ENCODE measurements at regions not wholly inside any gene's neighbourhood (a gene's known extent, or its start where the extent isn't known, plus 50 kb on each side); places are given as distances from the start of the nearest gene placed in this dataset.

GRCh38 chr3:177578488-177578887, 381.2 kb upstream of the TBL1XR1 start:
- FAIRE-seq = no peak

DNA sequence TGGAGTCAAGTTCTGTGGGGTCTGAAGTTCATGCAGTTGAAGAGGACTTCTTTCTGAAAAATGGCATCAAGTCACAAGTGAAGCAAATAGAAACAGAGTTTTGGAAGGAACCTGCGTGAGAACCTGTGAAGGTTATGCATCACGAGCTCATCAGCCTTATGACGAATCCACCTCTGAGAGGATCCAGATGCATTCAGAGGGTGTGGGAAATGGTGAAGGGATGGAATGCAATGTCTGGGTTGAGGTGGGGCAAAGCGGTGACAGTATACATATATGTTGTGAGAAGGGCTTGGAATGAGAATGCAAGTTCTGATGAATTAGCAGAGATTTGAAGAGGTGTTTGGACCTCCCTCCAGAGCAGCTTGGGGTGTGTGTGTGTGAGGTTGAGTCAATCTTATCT, 382.1 kb upstream of the TBL1XR1 start:
- no peak for FAIRE-seq

GRCh38 chr3:177580437-177580836, 383.2 kb upstream of the TBL1XR1 start:
- FAIRE-seq = no peak

DNA sequence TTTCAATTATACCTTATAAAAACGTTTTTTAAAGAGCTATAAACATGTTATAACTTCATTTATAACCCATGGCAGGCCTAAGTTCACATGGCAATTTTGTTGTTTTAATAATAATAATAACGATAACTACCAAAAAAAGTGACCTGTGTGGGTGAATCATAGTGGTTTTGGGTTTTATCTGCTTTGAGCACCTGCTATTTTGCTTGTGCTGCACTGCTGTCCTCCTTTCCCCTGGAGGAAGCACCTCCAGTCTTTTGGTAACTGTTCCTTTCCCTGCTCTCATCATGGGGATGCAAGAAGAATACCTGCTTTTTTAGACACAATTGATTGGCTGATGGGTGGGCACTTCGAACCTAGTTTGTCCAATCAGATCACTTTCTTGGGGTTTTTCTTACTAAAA, 388.0 kb upstream of the TBL1XR1 start:
- FAIRE-seq = no peak

- no peak for FAIRE-seq
Measured at GRCh38 chr3:177589041-177589650, 391.9 kb upstream of the TBL1XR1 start.

GRCh38 chr3:177589911-177590381, 392.7 kb upstream of the TBL1XR1 start:
- peak; percentile 8 for FAIRE-seq

DNA sequence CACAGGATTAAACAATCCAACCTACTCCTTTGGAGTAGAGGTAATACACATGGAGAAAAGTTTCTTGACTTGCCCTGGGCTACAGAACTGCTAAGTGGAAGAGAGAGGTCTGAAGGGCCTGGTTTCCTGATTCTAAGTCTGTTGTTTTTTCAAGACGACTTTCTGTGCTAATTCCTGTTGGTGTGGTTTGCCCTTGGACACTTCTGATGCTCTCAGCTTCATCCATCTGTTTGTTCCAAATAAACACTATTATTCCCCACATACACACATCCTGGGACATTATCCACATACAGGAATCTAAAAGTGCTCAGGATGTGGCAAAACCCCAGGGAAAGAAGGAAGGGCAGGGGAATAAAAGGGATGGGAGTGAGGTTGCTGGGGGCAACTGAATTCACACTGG, 393.5 kb upstream of the TBL1XR1 start:
- FAIRE-seq = no peak

GRCh38 chr3:177591379-177591778, 394.1 kb upstream of the TBL1XR1 start:
- no peak for FAIRE-seq

DNA sequence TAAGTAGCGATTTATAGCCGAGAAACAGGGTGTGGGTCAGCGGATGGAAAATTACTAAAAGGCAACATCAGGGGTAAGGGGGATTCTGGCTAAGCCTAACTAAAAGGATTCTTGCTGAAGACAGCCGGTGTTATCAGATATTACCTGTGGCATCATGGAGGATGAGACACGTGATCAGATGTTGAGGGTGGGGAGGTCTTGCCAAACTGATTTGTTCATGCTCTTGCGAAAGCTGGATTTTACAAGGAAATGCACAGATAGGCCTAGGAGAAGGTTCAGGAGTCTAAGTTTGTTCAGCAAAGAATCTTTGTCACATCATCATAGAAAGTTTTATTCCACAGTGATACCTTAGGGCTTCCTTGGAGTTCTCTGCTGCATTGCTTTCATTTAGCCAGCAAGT, 396.8 kb upstream of the TBL1XR1 start:
- no peak for FAIRE-seq

GRCh38 chr3:177595530-177596188, 398.4 kb upstream of the TBL1XR1 start:
- FAIRE-seq = no peak

GRCh38 chr3:177596248-177596815, 399.1 kb upstream of the TBL1XR1 start:
- no peak for FAIRE-seq

GRCh38 chr3:177596816-177597271, 399.6 kb upstream of the TBL1XR1 start:
- no peak for FAIRE-seq

DNA sequence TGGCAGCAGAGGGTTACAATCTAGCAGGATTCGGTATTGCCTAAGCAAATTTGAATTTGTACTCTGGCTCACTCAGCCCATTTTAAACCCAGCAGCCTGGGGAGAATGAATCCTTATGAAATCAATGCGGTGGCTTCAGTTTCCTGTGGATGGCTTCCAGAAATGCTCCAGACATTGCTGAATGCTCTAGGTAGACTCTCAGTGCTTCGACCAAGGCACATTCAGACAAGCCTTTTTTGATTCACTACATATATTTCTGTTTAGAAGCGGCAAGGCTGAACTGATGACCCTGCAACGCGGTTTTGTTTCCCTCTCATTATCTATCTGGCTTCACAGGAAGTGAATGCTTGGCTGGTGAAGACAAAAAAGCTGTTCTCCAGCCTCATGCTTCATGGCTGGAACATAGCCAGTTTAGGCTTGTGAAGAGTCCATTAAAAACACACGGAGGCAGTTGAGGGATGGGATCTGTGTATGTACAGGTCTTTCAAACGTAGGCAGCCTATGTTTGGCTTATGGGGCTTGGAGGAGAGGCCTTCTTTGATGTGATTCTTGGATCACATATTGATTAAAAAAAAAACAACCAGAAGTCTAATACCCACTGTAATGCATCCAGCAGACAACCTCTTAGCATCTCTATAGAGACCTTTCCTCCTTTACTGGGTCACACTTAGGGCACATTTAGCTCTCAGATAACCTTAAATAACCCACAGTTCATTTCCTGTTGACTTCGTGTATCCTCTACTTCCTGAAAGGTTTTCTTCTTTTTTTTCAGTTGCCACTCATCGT, 400.2 kb upstream of the TBL1XR1 start:
- FAIRE-seq = no peak

- FAIRE-seq = peak; percentile 57
Measured at GRCh38 chr3:177598097-177598833, 401.0 kb upstream of the TBL1XR1 start.

GRCh38 chr3:177599326-177599725, 402.0 kb upstream of the TBL1XR1 start:
- FAIRE-seq = no peak

DNA sequence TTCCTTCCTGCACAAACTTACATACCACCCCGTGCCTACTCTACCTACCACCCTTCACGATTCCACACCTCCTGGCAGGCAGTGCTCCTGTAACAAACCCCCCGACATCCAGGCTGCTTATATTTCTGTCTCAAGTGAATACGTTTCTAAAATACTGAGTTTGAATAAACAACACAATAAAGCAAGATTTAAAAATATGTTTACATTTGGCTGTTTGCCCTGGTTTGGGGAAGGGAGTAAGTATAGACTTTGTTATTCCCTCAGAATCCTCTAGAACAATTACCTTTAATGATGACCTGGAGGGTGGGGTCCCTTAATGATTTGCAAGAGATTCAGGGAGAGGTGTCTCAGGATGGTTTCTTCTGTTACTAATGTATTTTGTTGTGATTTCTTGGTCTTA, 402.6 kb upstream of the TBL1XR1 start:
- FAIRE-seq = no peak

DNA sequence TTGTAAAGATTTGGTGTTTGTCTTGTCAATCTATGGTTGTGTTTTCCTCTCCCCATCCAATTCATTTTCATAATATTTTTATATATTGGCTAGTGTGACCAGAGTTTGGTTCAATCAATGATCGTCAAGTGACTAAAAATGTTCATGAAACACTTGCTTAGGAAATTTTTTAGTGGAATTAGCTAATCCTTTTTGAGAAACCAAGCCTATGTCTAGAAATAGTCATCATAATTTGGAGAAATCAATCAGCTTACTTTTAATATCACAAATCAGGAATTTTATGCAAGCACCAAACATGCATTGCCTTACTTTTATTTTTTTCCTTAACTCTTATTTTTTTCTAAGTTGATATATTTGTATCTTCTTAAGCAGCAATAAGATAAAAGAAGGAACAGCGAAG, 403.1 kb upstream of the TBL1XR1 start:
- FAIRE-seq = no peak

GRCh38 chr3:177601152-177601551, 403.9 kb upstream of the TBL1XR1 start:
- no peak for FAIRE-seq

- FAIRE-seq = peak; percentile 4
Measured at GRCh38 chr3:177602601-177603147, 405.4 kb upstream of the TBL1XR1 start.

- no peak for FAIRE-seq
Measured at GRCh38 chr3:177603148-177603603, 405.9 kb upstream of the TBL1XR1 start.

- no peak for FAIRE-seq
Measured at GRCh38 chr3:177604181-177604580, 406.9 kb upstream of the TBL1XR1 start.

GRCh38 chr3:177606891-177607290, 409.6 kb upstream of the TBL1XR1 start:
- no peak for FAIRE-seq

Measured in endometrium (tissue), 2 donors.